Upper lobe of left lung (tissue), 4 donors: ENCODE measurements at regions not wholly inside any gene's neighbourhood (a gene's known extent, or its start where the extent isn't known, plus 50 kb on each side); places are given as distances from the start of the nearest gene placed in this dataset.

Experiments
- CTCF ChIP-seq, 6 experiments: fragments of 450-650 bp in 4 of 6; fragments of 200-600 bp in 2 of 6; sonication (generic) in 2 of 6; IDR thresholded peaks; one replicate each; pipeline ENCODE4 v1.5.1; 2016 to 2019; ENCODE audit warnings: antibody characterized with exemption in 6 of 6
- EP300 ChIP-seq, 4 donors: sonication (generic); formaldehyde crosslinking; IDR thresholded peaks; one replicate each; pipeline ENCODE4 v1.5.1; 2017; ENCODE audit warnings: antibody characterized with exemption in 4 of 4, control low read depth in 2 of 4

- TF ChIP-seq CTCF (IDR thresholded peaks at IDR 0.05) (no peak), EP300 (IDR thresholded peaks at IDR 0.05) (no peak)
Measured at GRCh38 chr2:147662221-147662620, 182.6 kb upstream of the ACVR2A start.
